A549 (cell line): ENCODE measurements at regions not wholly inside any gene's neighbourhood (a gene's known extent, or its start where the extent isn't known, plus 50 kb on each side); places are given as distances from the start of the nearest gene placed in this dataset.

ENCODE experiments used
- CTCF ChIP-seq: fragments of >200 bp; sonication (Bioruptor Twin); formaldehyde crosslinking; IDR thresholded peaks from 3 replicates; pipeline ENCODE4 v1.5.1; 2016
- E2F6 ChIP-seq: IDR thresholded peaks from 2 replicates; pipeline ENCODE4 v1.6.1; 2012; ENCODE audit warnings: low read depth, borderline replicate concordance
- EP300 ChIP-seq, 2 experiments: fragments of >200 bp; sonication (Bioruptor Twin); formaldehyde crosslinking; IDR thresholded peaks; 2 replicates in 1 of 2; 3 replicates in 1 of 2; pipeline ENCODE4 v1.6.1; 2016 to 2017
- KDM1A ChIP-seq: fragments of 200-600 bp; sonication (generic); IDR thresholded peaks from 2 replicates; pipeline ENCODE4 v1.6.1; 2016; ENCODE audit warnings: low read depth, mild to moderate bottlenecking
- MAFK ChIP-seq: fragments of 450-650 bp; IDR thresholded peaks from 2 replicates; pipeline ENCODE4 v1.6.1; 2014; ENCODE audit not compliant: partially characterized antibody
- MAX ChIP-seq: IDR thresholded peaks from 2 replicates; pipeline ENCODE4 v1.6.1; 2012
- MAZ ChIP-seq: fragments of 150-350 bp; IDR thresholded peaks from 2 replicates; pipeline ENCODE4 v1.6.1; 2014; ENCODE audit warnings: antibody characterized with exemption, low read depth, low read length, borderline replicate concordance
- NR3C1 ChIP-seq: fragments of >200 bp; sonication (Bioruptor Twin); formaldehyde crosslinking; IDR thresholded peaks from 3 replicates; pipeline ENCODE4 v1.6.1; 2017
- POLR2A ChIP-seq: IDR thresholded peaks from 2 replicates; pipeline ENCODE4 v1.6.1; 2012; ENCODE audit warnings: mild to moderate bottlenecking, low read length
- RAD21 ChIP-seq, 2 experiments: fragments of >200 bp in 1 of 2; sonication (Bioruptor Twin) in 1 of 2; formaldehyde crosslinking in 1 of 2; IDR thresholded peaks in 1 of 2; conservative IDR thresholded peaks in 1 of 2; 2 replicates in 1 of 2; 3 replicates in 1 of 2; pipeline ENCODE4 v1.6.1; 2012 to 2018; ENCODE audit warnings: inconsistent platforms in 1 of 2
- REST ChIP-seq: fragments of 200-600 bp; sonication (generic); IDR thresholded peaks from 2 replicates; pipeline ENCODE4 v1.6.1; 2016; ENCODE audit warnings: antibody characterized with exemption, mild to moderate bottlenecking, moderate library complexity
- RFX5 ChIP-seq: fragments of 450-650 bp; IDR thresholded peaks from 2 replicates; pipeline ENCODE4 v1.7.1; 2014; ENCODE audit warnings: antibody characterized with exemption, mild to moderate bottlenecking, moderate library complexity
- RNF2 ChIP-seq: fragments of 200-600 bp; sonication (generic); IDR thresholded peaks from 2 replicates; pipeline ENCODE4 v1.6.1; 2016; ENCODE audit warnings: low read depth, mild to moderate bottlenecking, antibody characterized with exemption, moderate library complexity, borderline replicate concordance
- SREBF2 ChIP-seq: fragments of 450-650 bp; IDR thresholded peaks from 2 replicates; pipeline ENCODE4 v1.6.1; 2014; ENCODE audit warnings: mild to moderate bottlenecking, moderate library complexity

GRCh38 chrX:13515211-13515930 lies 54.0 kb upstream of the EGFL6 start:
- TF ChIP-seq POLR2A = no peak
- TF ChIP-seq E2F6 = no peak
- TF ChIP-seq MAX = no peak
- no peak for TF ChIP-seq EP300 (IDR thresholded peaks at IDR 0.05)
- no peak for TF ChIP-seq RNF2
- TF ChIP-seq SREBF2 = no peak
- no peak for TF ChIP-seq MAZ
- no peak for TF ChIP-seq NR3C1
- TF ChIP-seq MAFK = no peak
- no peak for TF ChIP-seq RFX5
- TF ChIP-seq REST = no peak
- TF ChIP-seq KDM1A = no peak
- no peak for TF ChIP-seq CTCF
- no peak for TF ChIP-seq RAD21 (conservative IDR thresholded peaks at IDR 0.05 in 1 of 2, IDR thresholded peaks at IDR 0.05 in 1 of 2)
